Esophagus muscularis mucosa (tissue), 3 donors: ENCODE measurements at regions not wholly inside any gene's neighbourhood (a gene's known extent, or its start where the extent isn't known, plus 50 kb on each side); places are given as distances from the start of the nearest gene placed in this dataset.
"Not testable (repeated sequence)": the region's sequence is repeated elsewhere in the genome, so short reads cannot be mapped to it uniquely, and the experiment has no call there.

Source experiments
- CTCF ChIP-seq, 3 experiments: fragments of 200-600 bp in 2 of 3; fragments of 450-650 bp in 1 of 3; sonication (generic) in 2 of 3; IDR thresholded peaks; one replicate each; pipeline ENCODE4 v1.5.1; 2017 to 2019; ENCODE audit warnings: antibody characterized with exemption in 3 of 3, mild to moderate bottlenecking in 2 of 3, moderate library complexity in 1 of 3
- POLR2A ChIP-seq: fragments of 450-650 bp; IDR thresholded peaks from one replicate; pipeline ENCODE4 v1.6.1; 2017; ENCODE audit warnings: antibody characterized with exemption, moderate library complexity, mild to moderate bottlenecking, low read depth

- not testable (repeated sequence) for TF ChIP-seq CTCF (IDR thresholded peaks at IDR 0.05); POLR2A
Measured at GRCh38 chr9:62532777-62533173, 1342.9 kb downstream of the SPATA31A7 start.
